EH (cell line): ENCODE measurements at regions not wholly inside any gene's neighbourhood (a gene's known extent, or its start where the extent isn't known, plus 50 kb on each side); places are given as distances from the start of the nearest gene placed in this dataset.

Source experiments
- DNase-seq: peaks from one replicate; pipeline ENCODE4 v3.0.0-alpha.2; 2015; ENCODE audit warnings: low read depth

DNA sequence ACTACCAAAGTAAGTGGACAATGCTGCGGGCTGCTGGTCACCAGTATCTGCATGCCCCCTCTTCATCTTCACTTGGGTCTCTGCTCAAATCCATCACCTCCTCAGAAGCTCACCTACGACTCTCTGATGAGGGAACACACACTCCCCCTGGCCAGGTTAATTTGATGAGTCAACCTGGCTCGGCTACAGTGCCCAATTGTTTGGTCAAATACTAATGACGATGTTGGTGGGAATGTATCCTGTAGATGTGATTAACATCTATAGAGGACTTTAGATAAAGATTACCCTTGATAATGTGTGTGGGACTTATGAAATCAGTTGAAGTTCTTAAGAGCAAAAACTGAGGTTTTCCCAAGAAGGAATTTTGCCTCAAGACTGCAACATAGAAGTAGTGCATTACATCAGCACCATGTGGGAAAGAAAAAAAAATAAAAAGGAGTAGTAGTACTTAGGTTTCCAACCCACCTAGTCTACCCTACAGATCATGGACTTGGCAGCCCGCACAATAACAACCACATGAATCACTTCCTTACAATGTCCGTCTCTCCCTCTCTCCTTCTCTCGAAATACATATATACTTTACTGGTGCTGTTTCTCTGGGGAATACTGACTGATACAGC is 467.3 kb downstream of the DNAH5 start:
- DNase-seq = peak; percentile 20

DNA sequence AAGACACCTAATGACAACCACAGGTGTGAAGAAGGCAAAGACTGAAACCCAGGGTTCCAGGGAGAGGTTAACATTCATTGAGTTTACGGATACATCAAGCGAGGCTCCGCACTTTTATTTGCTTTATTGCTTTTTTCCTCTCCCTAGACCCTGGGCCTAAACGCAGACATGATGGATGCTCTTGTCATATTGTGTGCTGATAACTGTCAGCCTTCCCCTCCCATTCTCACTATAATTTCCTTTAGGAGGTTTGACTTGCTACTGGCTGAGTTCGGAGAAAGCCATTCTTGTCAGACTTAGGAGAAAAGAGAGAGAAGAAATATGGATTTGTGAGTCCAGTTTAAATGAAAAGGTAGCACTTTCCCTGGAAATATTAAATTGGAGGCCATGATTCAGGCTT is 471.6 kb downstream of the DNAH5 start:
- no peak for DNase-seq

DNA sequence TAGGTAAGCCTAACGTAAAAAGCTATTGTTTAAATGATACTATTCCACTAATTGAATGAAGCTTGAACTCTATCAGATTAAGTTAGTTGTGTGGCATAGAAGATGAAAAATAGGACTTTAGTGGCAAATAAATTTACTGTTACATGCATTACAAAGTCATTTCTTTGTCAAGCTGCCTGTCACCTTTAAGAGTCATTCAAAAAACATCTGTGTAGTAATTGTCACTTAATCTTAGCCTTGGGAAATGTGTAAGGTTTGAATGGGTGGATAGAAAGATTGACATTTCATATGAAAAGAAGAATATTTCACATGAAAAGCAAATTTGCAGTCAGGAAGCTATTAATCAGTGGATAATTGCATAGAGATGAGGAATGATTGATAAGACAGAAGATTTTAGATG is 473.5 kb downstream of the DNAH5 start:
- no peak for DNase-seq

DNA sequence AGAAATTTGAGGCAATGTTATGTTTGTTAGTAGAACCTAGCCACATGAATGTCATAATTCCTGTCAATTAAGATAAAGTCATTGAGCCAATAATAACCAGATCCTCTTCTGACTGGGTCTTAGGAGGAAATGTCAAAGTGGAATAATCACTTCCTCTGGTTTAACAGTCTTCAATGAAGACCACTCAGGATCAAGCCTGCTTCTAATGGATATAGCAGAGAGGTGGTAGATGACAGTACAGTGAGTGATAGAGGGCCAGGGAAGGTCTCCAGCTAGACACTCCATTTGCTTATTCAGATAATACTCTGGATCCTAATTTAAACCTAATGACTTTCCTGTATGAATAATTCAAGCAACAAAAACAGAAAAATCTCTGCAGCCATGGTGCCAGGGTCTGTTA is 474.2 kb downstream of the DNAH5 start:
- no peak for DNase-seq

GRCh38 chr5:13464532-13465193 is 479.8 kb downstream of the DNAH5 start:
- no peak for DNase-seq

DNA sequence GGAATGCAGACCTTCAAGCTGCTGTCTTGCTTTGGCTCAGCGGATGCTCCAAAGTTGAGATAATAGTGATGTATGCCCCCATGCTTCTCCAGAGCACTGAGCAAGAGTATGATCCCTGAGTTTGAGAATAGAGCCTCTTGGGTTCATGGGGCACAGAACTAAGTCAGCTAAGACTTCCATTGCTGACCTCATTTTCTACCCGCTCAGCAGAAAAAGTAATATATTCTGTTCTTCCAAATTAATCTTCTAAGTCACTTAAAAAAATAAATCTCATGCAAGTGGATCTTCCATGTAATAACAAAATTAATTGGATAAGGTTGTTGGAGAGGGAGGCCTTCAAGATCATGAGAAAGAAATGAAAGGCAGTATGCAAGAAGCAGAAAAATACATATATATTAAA is 483.9 kb downstream of the DNAH5 start:
- DNase-seq = no peak

DNA sequence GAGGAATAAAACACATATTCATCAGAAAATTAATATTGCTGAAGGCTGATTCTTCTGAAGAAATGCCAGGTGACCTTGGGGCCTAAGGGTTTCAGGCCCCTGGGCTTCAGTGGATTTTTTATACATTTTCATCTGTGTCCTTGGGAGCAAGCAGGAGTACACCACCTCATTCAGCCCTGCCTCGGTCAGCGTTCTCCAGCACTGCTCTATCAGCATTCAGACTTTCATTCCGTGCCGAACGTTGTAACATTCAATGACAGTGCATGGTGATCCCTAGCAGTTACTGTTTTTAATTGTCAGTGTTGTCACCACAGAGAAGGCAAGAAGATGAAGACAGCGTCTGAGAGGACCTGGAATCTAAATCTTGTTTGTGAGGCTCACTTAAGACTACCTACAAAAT is 490.4 kb downstream of the DNAH5 start:
- DNase-seq = no peak

GRCh38 chr5:13448843-13449242 is 495.6 kb downstream of the DNAH5 start:
- no peak for DNase-seq

DNA sequence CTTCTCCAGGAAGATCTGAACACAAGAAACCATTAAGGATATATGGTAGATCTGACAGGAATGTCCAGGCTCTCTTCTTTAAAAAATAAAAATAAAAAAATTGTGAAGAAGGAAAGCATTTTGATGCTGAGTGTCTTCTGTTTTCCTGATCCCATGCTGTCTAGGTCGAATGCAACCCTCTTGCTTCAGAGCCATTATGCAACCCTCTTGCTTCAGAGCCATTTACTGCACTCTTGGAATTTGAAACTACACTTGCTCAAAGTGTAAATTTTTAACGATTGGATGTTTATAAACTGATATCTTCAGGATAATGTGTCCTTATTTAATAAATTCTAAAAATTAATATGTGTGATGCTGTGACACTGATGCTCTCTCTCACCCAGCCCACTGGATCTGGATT is 505.1 kb downstream of the DNAH5 start:
- no peak for DNase-seq

DNA sequence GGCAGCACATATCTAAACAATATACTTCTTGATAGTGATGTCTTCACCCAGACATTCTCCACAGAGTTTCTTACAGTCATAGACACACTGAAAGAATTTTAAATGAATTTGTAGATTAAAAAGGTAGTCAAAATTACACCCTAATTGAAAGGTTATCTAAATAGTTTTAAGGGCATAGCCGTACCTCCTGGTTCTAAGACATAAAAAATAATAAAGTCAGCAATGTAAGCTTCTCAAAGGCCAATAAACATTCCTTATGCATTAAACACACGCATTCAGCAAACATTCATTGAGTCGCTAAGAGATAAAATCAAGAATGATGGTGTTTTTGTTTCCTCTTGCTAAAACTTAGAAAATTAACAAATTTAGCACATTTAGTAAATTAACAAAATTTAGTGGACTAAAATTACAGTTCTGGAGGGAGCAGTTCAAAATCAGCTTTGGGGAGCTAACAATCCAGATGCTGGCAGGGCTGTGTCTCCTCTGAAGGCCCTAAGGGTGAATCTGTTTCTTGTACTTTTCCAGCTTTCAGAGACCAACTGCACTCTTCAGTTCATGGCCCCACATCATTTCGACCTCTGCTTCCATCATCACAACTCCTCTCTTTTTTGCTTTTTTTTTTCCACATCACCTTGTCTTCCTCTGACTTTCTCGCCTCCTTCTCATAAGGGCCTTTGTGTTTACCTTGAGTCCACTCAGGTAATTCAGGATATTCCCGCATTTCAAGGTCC is 516.5 kb downstream of the DNAH5 start:
- DNase-seq = no peak

- no peak for DNase-seq
Measured at GRCh38 chr5:13412040-13412595, 532.4 kb downstream of the DNAH5 start.

GRCh38 chr5:13408616-13409015 is 535.9 kb downstream of the DNAH5 start:
- DNase-seq = no peak

DNA sequence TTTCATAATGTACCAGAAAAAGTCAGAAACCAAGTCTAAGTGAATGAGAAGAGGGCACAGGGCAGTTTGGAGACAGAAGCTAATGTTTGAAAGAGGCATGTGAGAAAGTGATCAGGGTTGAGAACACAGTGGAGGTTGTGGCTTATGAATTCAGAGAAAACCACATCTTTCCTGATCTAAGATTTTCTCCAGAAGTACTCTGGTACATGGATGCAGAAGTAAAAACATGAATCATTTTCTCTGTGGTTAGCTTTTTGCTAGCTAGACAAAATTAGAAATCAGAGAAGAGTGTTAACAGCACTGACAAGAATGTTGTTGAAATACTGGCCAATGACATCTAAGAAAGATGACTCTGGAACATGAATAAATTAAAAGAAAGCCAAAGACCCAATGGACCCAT is 541.1 kb downstream of the DNAH5 start:
- DNase-seq = no peak

DNA sequence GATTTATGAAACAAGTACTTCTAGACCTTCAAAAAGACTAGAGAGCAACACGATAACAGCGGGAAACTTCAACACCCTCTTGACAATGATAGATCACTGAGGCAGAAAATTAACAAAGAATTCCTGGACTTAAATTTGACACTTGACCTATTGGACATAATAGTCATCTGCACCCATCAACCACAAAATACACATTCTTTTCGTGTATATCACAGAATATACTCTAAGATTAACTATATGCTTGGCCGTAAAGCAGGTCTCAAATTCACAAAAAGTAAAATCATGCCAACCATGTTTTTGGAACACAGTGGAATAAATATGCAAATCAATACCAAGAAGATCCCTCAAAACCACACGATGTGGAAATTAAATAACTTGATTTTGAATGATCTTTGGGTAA is 559.4 kb downstream of the DNAH5 start:
- DNase-seq = no peak

DNA sequence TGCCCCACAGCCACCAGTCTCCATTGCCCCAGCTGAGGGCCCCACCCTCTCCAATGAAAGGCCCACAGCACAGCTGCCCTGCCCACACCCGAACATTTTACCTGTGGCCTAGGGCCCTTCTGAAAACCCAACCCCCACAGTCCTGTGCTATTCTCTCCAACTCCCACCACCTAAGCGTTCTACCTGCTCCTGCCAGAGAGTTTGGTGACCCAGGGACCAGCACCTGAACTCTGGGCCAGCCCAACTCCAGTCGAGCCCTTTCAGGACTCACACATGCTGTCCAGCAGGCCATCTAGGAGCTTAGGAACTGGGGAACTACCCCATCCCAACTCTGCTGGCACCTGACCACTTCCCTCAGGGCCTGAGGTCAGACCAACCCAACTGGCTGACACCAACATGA is 562.3 kb downstream of the DNAH5 start:
- no peak for DNase-seq

DNA sequence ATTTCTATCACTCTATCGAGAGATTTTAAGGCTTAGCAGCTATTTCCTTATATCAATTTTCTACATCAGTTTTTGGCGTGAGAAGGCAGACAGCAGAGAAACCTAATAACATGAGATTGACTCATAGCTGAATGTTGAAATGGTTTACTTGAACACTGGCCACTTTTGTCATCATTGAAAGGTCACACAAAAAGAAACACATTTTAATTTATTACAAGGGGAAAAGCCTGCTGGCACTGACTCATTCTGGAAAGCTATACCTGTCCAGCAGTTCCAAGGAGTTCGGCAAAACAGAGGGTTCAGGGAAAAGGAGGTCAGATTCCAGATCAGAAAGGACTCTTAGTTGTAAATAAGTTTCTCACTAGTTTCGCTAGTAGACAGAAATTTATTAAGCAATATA is 566.4 kb downstream of the DNAH5 start:
- DNase-seq = no peak

DNA sequence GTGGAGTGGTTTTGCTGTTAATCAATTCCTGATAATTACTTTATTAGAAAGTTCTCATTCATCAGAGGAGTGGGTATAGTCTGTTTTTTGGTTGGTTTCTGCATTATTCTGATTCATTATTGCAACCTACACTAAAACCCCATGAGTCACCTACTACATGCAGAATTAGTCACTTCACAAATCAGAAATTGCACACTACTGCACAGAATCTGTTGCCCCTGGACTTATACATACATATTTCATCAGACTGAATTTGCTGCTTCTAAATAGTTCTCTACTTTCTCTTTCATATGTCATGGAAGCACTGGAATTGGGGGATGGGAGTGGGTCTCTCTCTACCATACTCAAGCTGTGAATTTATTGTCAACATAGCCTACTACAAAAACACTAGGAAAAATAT is 585.1 kb downstream of the DNAH5 start:
- no peak for DNase-seq

GRCh38 chr5:13358342-13358741 is 586.1 kb downstream of the DNAH5 start:
- no peak for DNase-seq

GRCh38 chr5:13357929-13358328 is 586.6 kb downstream of the DNAH5 start:
- no peak for DNase-seq

DNA sequence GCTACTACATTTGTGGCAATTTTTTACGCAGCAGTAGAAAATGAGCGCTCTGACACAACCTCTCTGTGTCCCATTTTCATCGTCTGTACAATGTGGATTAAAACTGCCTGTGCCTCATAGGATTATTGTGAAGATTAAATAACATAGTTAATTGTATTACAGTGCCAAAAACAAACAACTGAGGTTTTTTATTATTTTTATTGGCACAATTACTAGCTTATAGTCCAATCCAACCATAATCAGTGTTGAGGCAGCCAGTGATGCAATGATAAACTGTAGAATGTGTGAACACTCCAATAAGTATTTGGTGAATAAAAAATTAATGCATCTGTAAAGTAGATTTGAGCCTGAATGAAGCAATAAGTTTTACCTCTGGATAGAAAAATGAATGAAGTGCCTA is 588.3 kb downstream of the DNAH5 start:
- no peak for DNase-seq

- no peak for DNase-seq
Measured at GRCh38 chr5:13354611-13355010, 589.9 kb downstream of the DNAH5 start.

DNA sequence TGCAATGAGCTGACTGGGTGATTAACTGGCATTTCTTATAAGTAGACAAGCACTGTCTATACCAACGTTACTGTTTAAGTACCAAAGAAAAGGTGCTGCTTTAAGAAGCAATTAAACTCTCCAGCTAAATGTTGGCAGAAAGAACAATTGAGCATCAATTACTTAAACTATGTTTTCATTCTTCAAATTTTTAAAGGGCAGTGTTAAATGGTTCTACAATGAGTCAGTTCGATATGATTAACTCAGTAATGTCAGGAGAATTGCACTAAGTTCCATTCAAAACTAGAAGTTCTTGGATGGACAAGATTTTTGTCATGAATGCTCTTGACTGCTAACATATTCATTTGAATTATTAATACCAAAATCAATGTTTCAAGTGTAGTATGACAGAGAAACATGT is 593.7 kb downstream of the DNAH5 start:
- no peak for DNase-seq

GRCh38 chr5:13348568-13348967 is 595.9 kb downstream of the DNAH5 start:
- DNase-seq = no peak
